HG02973 (cell line): ENCODE measurements at regions not wholly inside any gene's neighbourhood (a gene's known extent, or its start where the extent isn't known, plus 50 kb on each side); places are given as distances from the start of the nearest gene placed in this dataset.

ENCODE experiments used
- ATAC-seq: cut with Tn5 transposase; IDR thresholded peaks from one replicate; pipeline ENCODE4 v1.9.1; 2021; ENCODE audit warnings: moderate library complexity; ENCODE audit not compliant: unreplicated experiment

GRCh38 chrX:39710776-39711175 lies 387.0 kb downstream of the BCOR start:
- no peak for ATAC-seq

- no peak for ATAC-seq
Observed at GRCh38 chrX:39714471-39714870, 383.3 kb downstream of the BCOR start.

- no peak for ATAC-seq
Observed at GRCh38 chrX:39716401-39716800, 381.4 kb downstream of the BCOR start.

- no peak for ATAC-seq
Observed at GRCh38 chrX:39716802-39717540, 380.8 kb downstream of the BCOR start.

- ATAC-seq = no peak
Observed at GRCh38 chrX:39718981-39719380, 378.8 kb downstream of the BCOR start.

GRCh38 chrX:39720945-39721344 lies 376.8 kb downstream of the BCOR start:
- ATAC-seq = no peak

GRCh38 chrX:39721566-39722279 lies 376.0 kb downstream of the BCOR start:
- no peak for ATAC-seq

- ATAC-seq = no peak
Observed at GRCh38 chrX:39724544-39724943, 373.2 kb downstream of the BCOR start.

GRCh38 chrX:39725114-39725513 lies 372.6 kb downstream of the BCOR start:
- no peak for ATAC-seq

- ATAC-seq = no peak
Observed at GRCh38 chrX:39725928-39726619, 371.7 kb downstream of the BCOR start.

GRCh38 chrX:39726771-39727170 lies 371.0 kb downstream of the BCOR start:
- no peak for ATAC-seq

- no peak for ATAC-seq
Observed at GRCh38 chrX:39728025-39728424, 369.7 kb downstream of the BCOR start.

- ATAC-seq = no peak
Observed at GRCh38 chrX:39728852-39729598, 368.7 kb downstream of the BCOR start.

- no peak for ATAC-seq
Observed at GRCh38 chrX:39729981-39730661, 367.6 kb downstream of the BCOR start.

- no peak for ATAC-seq
Observed at GRCh38 chrX:39730662-39731329, 367.0 kb downstream of the BCOR start.

- ATAC-seq = no peak
Observed at GRCh38 chrX:39731330-39731667, 366.5 kb downstream of the BCOR start.

- no peak for ATAC-seq
Observed at GRCh38 chrX:39731735-39732134, 366.0 kb downstream of the BCOR start.

GRCh38 chrX:39733745-39734144 lies 364.0 kb downstream of the BCOR start:
- no peak for ATAC-seq

- no peak for ATAC-seq
Observed at GRCh38 chrX:39734174-39734776, 363.5 kb downstream of the BCOR start.
